Liver (tissue), 8 donors: ENCODE measurements at regions not wholly inside any gene's neighbourhood (a gene's known extent, or its start where the extent isn't known, plus 50 kb on each side); places are given as distances from the start of the nearest gene placed in this dataset.

Experiments used
- DNase-seq: peaks from one replicate; pipeline ENCODE4 v3.0.0-alpha.2; 2017; ENCODE audit warnings: low spot score
- H3K27ac ChIP-seq, 2 donors: one replicate each; pipeline ENCODE4 v1.7.0; 2013; ENCODE audit warnings: inconsistent platforms in 2 of 2, low read length in 2 of 2, control low read depth in 1 of 2, low read depth in 1 of 2, mild to moderate bottlenecking in 1 of 2
- H3K27me3 ChIP-seq, 4 donors: one replicate each; pipeline versions ENCODE4 v1.6.1 to v1.7.0; 2013; ENCODE audit warnings: low read length in 3 of 4, inconsistent platforms in 1 of 4, mild to moderate bottlenecking in 1 of 4, moderate library complexity in 1 of 4; ENCODE audit not compliant: control insufficient read depth in 4 of 4, insufficient read depth in 4 of 4
- H3K36me3 ChIP-seq, 4 donors: one replicate each; pipeline versions ENCODE4 v1.6.1 to v1.7.0; 2013; ENCODE audit warnings: low read length in 3 of 4, mild to moderate bottlenecking in 3 of 4, low read depth in 1 of 4, moderate library complexity in 1 of 4; ENCODE audit not compliant: control insufficient read depth in 4 of 4, insufficient read depth in 3 of 4
- H3K4me1 ChIP-seq, 4 donors: one replicate each; pipeline versions ENCODE4 v1.6.1 to v1.7.0; 2013; ENCODE audit warnings: low read length in 3 of 4, mild to moderate bottlenecking in 3 of 4, moderate library complexity in 1 of 4; ENCODE audit not compliant: control insufficient read depth in 4 of 4, insufficient read depth in 4 of 4
- H3K4me3 ChIP-seq, 3 donors: one replicate each; pipeline versions ENCODE4 v1.6.1 to v1.7.0; 2013; ENCODE audit warnings: low read length in 3 of 3, control low read depth in 1 of 3, low read depth in 1 of 3, mild to moderate bottlenecking in 1 of 3
- H3K9ac ChIP-seq, 2 donors: one replicate each; pipeline ENCODE4 v1.7.0; 2013; ENCODE audit warnings: low read length in 2 of 2, mild to moderate bottlenecking in 2 of 2, moderate library complexity in 2 of 2, control low read depth in 1 of 2, low read depth in 1 of 2
- H3K9me3 ChIP-seq, 4 donors: one replicate each; pipeline versions ENCODE4 v1.6.1 to v1.7.0; 2013; ENCODE audit warnings: low read length in 3 of 4; ENCODE audit not compliant: control insufficient read depth in 4 of 4
- EGR1 ChIP-seq, 2 donors: IDR thresholded peaks; 2 replicates each; pipeline ENCODE4 v1.6.1; 2016 to 2018; ENCODE audit warnings: antibody characterized with exemption in 2 of 2, low read depth in 2 of 2
- FOXA2 ChIP-seq: IDR thresholded peaks from 2 replicates; pipeline ENCODE4 v1.6.1; 2016; ENCODE audit warnings: antibody characterized with exemption
- GABPA ChIP-seq, 2 donors: IDR thresholded peaks in 1 of 2; conservative IDR thresholded peaks in 1 of 2; 2 replicates each; pipeline ENCODE4 v1.6.1; 2016; ENCODE audit warnings: antibody characterized with exemption in 2 of 2, mild to moderate bottlenecking in 1 of 2, moderate library complexity in 1 of 2
- HNF4A ChIP-seq, 2 donors: conservative IDR thresholded peaks; 2 replicates each; pipeline ENCODE4 v1.6.1; 2016; ENCODE audit warnings: antibody characterized with exemption in 2 of 2, mild to moderate bottlenecking in 2 of 2
- HNF4G ChIP-seq: IDR thresholded peaks from 2 replicates; pipeline ENCODE4 v1.6.1; 2016; ENCODE audit warnings: antibody characterized with exemption
- JUND ChIP-seq, 2 donors: IDR thresholded peaks; 2 replicates each; pipeline ENCODE4 v1.6.1; 2016; ENCODE audit warnings: antibody characterized with exemption in 2 of 2
- NR2F2 ChIP-seq: IDR thresholded peaks from 2 replicates; pipeline ENCODE4 v1.6.1; 2016; ENCODE audit warnings: antibody characterized with exemption
- RAD21 ChIP-seq, 2 donors: IDR thresholded peaks; 2 replicates each; pipeline ENCODE4 v1.6.1; 2016; ENCODE audit warnings: antibody characterized with exemption in 2 of 2, mild to moderate bottlenecking in 2 of 2
- SP1 ChIP-seq: IDR thresholded peaks from 2 replicates; pipeline ENCODE4 v1.6.1; 2018; ENCODE audit warnings: antibody characterized with exemption, mild to moderate bottlenecking
- TAF1 ChIP-seq: conservative IDR thresholded peaks from 2 replicates; pipeline ENCODE4 v1.6.1; 2016; ENCODE audit warnings: antibody characterized with exemption, mild to moderate bottlenecking
- WGBS: extraction: QIAGEN DNeasy Blood & Tissue Kit; methylation state at CpG from one replicate; pipeline ENCODE4 v1.1.7; 2013; 5-methylcytosine and 5-hydroxymethylcytosine counted together
- TF ChIP-seq, protein P1 (sequence below): IDR thresholded peaks from 2 replicates; pipeline ENCODE4 v1.6.1; 2016; ENCODE audit warnings: antibody characterized with exemption
- TF ChIP-seq, protein P2 (sequence below): fragments of 150-350 bp; IDR thresholded peaks from 2 replicates; pipeline ENCODE4 v1.5.1; 2017; ENCODE audit warnings: improper control_type of control experiment, low read depth, low read length; ENCODE audit not compliant: missing input control
- TF ChIP-seq, protein P3 (sequence below): IDR thresholded peaks from 2 replicates; pipeline ENCODE4 v1.6.1; 2016; ENCODE audit warnings: antibody characterized with exemption
- donor health status: healthy.
- donor health status: healthy.
- donor health status: healthy.
- donor health status: healthy.
- donor health status: healthy.

DNA sequence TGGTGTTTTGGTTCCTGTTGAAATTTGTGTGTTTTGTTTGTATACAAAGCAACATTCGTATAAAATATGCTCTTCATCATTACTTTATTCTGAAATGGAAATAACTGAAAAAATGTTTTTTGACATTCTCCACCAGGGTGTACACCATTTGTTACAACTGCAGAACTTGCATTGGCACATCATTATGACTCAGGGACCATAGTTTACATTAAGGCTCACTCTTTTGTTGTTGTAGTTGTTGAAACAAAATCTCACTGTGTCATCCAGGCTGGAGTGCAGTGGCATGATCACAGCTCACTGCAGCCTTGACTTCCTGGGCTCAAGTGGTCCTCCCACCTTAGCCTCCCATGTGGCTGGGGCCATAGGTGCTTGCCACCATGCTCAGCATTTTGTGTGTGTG is 676.6 kb downstream of the TDRD15 start:
- Histone ChIP-seq H3K9ac (no peak overlapping the region), H3K4me1 (no peaks in the 10 kb centered on the region), H3K27me3 (peaks cover 0 to 3% (median 0%) of the 10 kb centered on the region in 4 donors), H3K9me3 (no peaks in the 10 kb centered on the region), H3K27ac (no peak overlapping the region), H3K4me3 (no peak overlapping the region), H3K36me3 (no peaks in the 10 kb centered on the region)
- 54% methylated on average over 1 of the region's 1 CpG for whole genome bisulfite sequencing
- TF ChIP-seq, protein P1, sequence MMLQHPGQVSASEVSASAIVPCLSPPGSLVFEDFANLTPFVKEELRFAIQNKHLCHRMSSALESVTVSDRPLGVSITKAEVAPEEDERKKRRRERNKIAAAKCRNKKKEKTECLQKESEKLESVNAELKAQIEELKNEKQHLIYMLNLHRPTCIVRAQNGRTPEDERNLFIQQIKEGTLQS, result no peak
- TF ChIP-seq HNF4A (conservative IDR thresholded peaks at IDR 0.05) (no peak), EGR1 (IDR thresholded peaks at IDR 0.05; ENCODE audit: low read depth in 2 of 2) (no peak), JUND (IDR thresholded peaks at IDR 0.05) (no peak), SP1 (no peak), NR2F2 (no peak), GABPA (IDR thresholded peaks at IDR 0.05 in 1 of 2, conservative IDR thresholded peaks at IDR 0.05 in 1 of 2) (no peak), FOXA2 (no peak), HNF4G (no peak)
- TF ChIP-seq, protein P2, sequence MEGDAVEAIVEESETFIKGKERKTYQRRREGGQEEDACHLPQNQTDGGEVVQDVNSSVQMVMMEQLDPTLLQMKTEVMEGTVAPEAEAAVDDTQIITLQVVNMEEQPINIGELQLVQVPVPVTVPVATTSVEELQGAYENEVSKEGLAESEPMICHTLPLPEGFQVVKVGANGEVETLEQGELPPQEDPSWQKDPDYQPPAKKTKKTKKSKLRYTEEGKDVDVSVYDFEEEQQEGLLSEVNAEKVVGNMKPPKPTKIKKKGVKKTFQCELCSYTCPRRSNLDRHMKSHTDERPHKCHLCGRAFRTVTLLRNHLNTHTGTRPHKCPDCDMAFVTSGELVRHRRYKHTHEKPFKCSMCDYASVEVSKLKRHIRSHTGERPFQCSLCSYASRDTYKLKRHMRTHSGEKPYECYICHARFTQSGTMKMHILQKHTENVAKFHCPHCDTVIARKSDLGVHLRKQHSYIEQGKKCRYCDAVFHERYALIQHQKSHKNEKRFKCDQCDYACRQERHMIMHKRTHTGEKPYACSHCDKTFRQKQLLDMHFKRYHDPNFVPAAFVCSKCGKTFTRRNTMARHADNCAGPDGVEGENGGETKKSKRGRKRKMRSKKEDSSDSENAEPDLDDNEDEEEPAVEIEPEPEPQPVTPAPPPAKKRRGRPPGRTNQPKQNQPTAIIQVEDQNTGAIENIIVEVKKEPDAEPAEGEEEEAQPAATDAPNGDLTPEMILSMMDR, result no peak
- DNase-seq, result no peak

DNA sequence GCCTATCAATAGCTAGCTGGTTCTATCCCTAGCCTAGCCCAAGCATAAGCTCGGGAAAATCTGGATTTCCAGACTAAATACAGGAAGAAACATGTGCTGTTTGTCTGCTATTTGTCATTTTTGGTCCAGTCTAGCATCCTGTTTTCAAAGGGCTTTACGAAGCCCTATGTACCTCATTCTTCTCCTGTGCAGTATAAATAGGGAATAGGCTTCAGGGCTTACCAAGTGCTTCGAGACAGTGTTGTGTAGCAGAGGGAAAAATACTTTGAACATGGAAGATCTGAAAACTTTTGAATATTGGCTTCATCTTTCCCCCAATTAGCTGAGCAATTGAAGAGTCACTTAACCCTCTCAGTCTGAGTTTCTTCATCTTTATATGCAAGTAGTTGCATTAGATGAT is 679.8 kb downstream of the TDRD15 start:
- Histone ChIP-seq H3K9ac (no peak overlapping the region), H3K27ac (no peak overlapping the region), H3K9me3 (no peaks in the 10 kb centered on the region), H3K27me3 (peaks cover 0 to 3% (median 0%) of the 10 kb centered on the region in 4 donors), H3K36me3 (no peaks in the 10 kb centered on the region), H3K4me3 (no peak overlapping the region), H3K4me1 (no peaks in the 10 kb centered on the region)
- DNase-seq, result no peak
- TF ChIP-seq JUND (IDR thresholded peaks at IDR 0.05), result no peak
- TF ChIP-seq RAD21 (IDR thresholded peaks at IDR 0.05), result no peak
- TF ChIP-seq HNF4G, result no peak
- TF ChIP-seq GABPA (IDR thresholded peaks at IDR 0.05 in 1 of 2, conservative IDR thresholded peaks at IDR 0.05 in 1 of 2), result no peak
- no peak for TF ChIP-seq EGR1 (IDR thresholded peaks at IDR 0.05; ENCODE audit: low read depth in 2 of 2)
- no peak for TF ChIP-seq NR2F2
- no peak for TF ChIP-seq FOXA2
- WGBS, result 60% methylated on average over 3 of the region's 3 CpGs

DNA sequence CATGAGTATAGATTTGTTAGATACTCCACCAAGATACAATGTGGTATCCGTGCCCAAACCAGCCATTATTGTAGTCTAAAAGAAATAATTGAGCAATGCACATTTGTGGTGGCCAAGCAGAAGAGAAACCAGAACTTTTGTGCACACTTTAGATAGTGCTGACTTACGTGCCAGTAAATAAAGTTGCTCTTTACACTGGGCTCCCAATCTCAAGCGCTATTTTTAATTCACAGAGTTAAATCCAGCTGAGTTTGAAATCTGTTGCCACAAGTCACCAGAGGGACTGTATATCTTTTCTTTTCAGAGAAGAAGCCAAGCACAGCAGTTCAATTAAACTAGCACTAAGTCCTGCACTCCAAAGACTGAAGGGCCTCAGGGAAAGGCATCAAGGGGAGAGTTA is 680.4 kb downstream of the TDRD15 start:
- Histone ChIP-seq H3K9me3 (no peaks in the 10 kb centered on the region), H3K4me3 (no peak overlapping the region), H3K9ac (no peak overlapping the region), H3K27me3 (peaks cover 0 to 3% (median 0%) of the 10 kb centered on the region in 4 donors), H3K4me1 (no peaks in the 10 kb centered on the region), H3K27ac (no peak overlapping the region), H3K36me3 (no peaks in the 10 kb centered on the region)
- no peak for DNase-seq
- 74% methylated on average over 3 of the region's 3 CpGs for WGBS
- TF ChIP-seq, protein P3, sequence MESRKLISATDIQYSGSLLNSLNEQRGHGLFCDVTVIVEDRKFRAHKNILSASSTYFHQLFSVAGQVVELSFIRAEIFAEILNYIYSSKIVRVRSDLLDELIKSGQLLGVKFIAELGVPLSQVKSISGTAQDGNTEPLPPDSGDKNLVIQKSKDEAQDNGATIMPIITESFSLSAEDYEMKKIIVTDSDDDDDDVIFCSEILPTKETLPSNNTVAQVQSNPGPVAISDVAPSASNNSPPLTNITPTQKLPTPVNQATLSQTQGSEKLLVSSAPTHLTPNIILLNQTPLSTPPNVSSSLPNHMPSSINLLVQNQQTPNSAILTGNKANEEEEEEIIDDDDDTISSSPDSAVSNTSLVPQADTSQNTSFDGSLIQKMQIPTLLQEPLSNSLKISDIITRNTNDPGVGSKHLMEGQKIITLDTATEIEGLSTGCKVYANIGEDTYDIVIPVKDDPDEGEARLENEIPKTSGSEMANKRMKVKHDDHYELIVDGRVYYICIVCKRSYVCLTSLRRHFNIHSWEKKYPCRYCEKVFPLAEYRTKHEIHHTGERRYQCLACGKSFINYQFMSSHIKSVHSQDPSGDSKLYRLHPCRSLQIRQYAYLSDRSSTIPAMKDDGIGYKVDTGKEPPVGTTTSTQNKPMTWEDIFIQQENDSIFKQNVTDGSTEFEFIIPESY, result no peak
- TF ChIP-seq TAF1, result no peak
